ENCODE measurements at regions not wholly inside any gene's neighbourhood (a gene's known extent, or its start where the extent isn't known, plus 50 kb on each side); places are given as distances from the start of the nearest gene placed in this dataset.
"Not testable (repeated sequence)": the region's sequence is repeated elsewhere in the genome, so short reads cannot be mapped to it uniquely, and the experiment has no call there.

- no peak for DNase-seq
Measured at GRCh38 chr11:10996678-10997077, 138.8 kb upstream of the ZBED5 start.

GRCh38 chr11:10993640-10994039 is 135.8 kb upstream of the ZBED5 start:
- no peak for DNase-seq

- no peak for DNase-seq
Measured at GRCh38 chr11:10993186-10993585, 135.3 kb upstream of the ZBED5 start.

GRCh38 chr11:10991393-10991792 is 133.5 kb upstream of the ZBED5 start:
- no peak for DNase-seq

- no peak for DNase-seq
Measured at GRCh38 chr11:10990637-10991193, 132.9 kb upstream of the ZBED5 start.

- DNase-seq: no peak
Measured at GRCh38 chr11:10990160-10990559, 132.3 kb upstream of the ZBED5 start.

GRCh38 chr11:10986006-10986405 is 128.2 kb upstream of the ZBED5 start:
- no peak for DNase-seq

- no peak for DNase-seq
Measured at GRCh38 chr11:10984742-10985141, 126.9 kb upstream of the ZBED5 start.

- DNase-seq: no peak
Measured at GRCh38 chr11:10984250-10984649, 126.4 kb upstream of the ZBED5 start.

- DNase-seq: no peak
Measured at GRCh38 chr11:10982704-10983510, 125.1 kb upstream of the ZBED5 start.

GRCh38 chr11:10979529-10979928 is 121.7 kb upstream of the ZBED5 start:
- DNase-seq: no peak

GRCh38 chr11:10978198-10978597 is 120.3 kb upstream of the ZBED5 start:
- DNase-seq: no peak

GRCh38 chr11:10975287-10975721 is 117.5 kb upstream of the ZBED5 start:
- no peak for DNase-seq

GRCh38 chr11:10973416-10973815 is 115.6 kb upstream of the ZBED5 start:
- no peak for DNase-seq

GRCh38 chr11:10970926-10971325 is 113.1 kb upstream of the ZBED5 start:
- DNase-seq: no peak

GRCh38 chr11:10969387-10969786 is 111.5 kb upstream of the ZBED5 start:
- DNase-seq: no peak

- DNase-seq: not testable (repeated sequence)
Measured at GRCh38 chr11:10956884-10957283, 99.0 kb upstream of the ZBED5 start.

GRCh38 chr11:10955616-10956015 is 97.8 kb upstream of the ZBED5 start:
- DNase-seq: no peak

GRCh38 chr11:10954184-10954583 is 96.3 kb upstream of the ZBED5 start:
- DNase-seq: no peak

- DNase-seq: no peak
Measured at GRCh38 chr11:10952872-10953271, 95.0 kb upstream of the ZBED5 start.

GRCh38 chr11:10947935-10948334 is 90.1 kb upstream of the ZBED5 start:
- not testable (repeated sequence) for DNase-seq

GRCh38 chr11:10946072-10946471 is 88.2 kb upstream of the ZBED5 start:
- DNase-seq: no peak

GRCh38 chr11:10945196-10945595 is 87.3 kb upstream of the ZBED5 start:
- DNase-seq: no peak

- DNase-seq: no peak
Measured at GRCh38 chr11:10943968-10944367, 86.1 kb upstream of the ZBED5 start.

GRCh38 chr11:10942620-10943019 is 84.8 kb upstream of the ZBED5 start:
- no peak for DNase-seq

Measured in activated gamma-delta T cell treated with Interleukin-2 at 50 U/mL for 16 hours (primary cell).